GM12878 (cell line): ENCODE measurements at regions not wholly inside any gene's neighbourhood (a gene's known extent, or its start where the extent isn't known, plus 50 kb on each side); places are given as distances from the start of the nearest gene placed in this dataset.

Experiments
- CTCF ChIP-seq, 3 experiments: IDR thresholded peaks in 2 of 3; conservative IDR thresholded peaks in 1 of 3; 2 replicates each; pipeline ENCODE4 v1.5.1; 2011; ENCODE audit warnings: low read depth in 3 of 3, low read length in 3 of 3, mild to moderate bottlenecking in 3 of 3, control low read depth in 2 of 3, moderate library complexity in 2 of 3, inconsistent platforms in 1 of 3, mixed read lengths in 1 of 3; ENCODE audit not compliant: control insufficient read depth in 2 of 3, insufficient read depth in 1 of 3; ENCODE audit errors: extremely low read depth in 1 of 3
- NBN ChIP-seq: fragments of 450-650 bp; IDR thresholded peaks from 2 replicates; pipeline ENCODE4 v1.6.1; 2016
- PML ChIP-seq: IDR thresholded peaks from 2 replicates; pipeline ENCODE4 v1.6.1; 2012; ENCODE audit warnings: low read length, inconsistent platforms
- POLR2A ChIP-seq: IDR thresholded peaks from 2 replicates; pipeline ENCODE4 v1.6.1; 2011; ENCODE audit warnings: low read depth, mild to moderate bottlenecking, low read length
- POLR2AphosphoS2 ChIP-seq: IDR thresholded peaks from 2 replicates; pipeline ENCODE4 v1.6.1; 2011; ENCODE audit warnings: low read depth, mild to moderate bottlenecking, low read length, improper control_type of control experiment, moderate library complexity
- ZNF24 ChIP-seq: fragments of 450-650 bp; IDR thresholded peaks from 2 replicates; pipeline ENCODE4 v1.6.1; 2017; ENCODE audit warnings: antibody characterized with exemption, mild to moderate bottlenecking

- TF ChIP-seq POLR2A (no peak), CTCF (IDR thresholded peaks at IDR 0.05 in 2 of 3, conservative IDR thresholded peaks at IDR 0.05 in 1 of 3; ENCODE audit: control insufficient read depth in 2 of 3, extremely low read depth in 1 of 3, insufficient read depth in 1 of 3, low read depth in 3 of 3, low read length in 3 of 3) (no peak), NBN (no peak), PML (no peak), ZNF24 (no peak), POLR2AphosphoS2 (no peak)
Observed at GRCh38 chr3:193797566-193797965, 204.6 kb downstream of the OPA1 start.
